Spleen (tissue), 11 donors: ENCODE measurements at regions not wholly inside any gene's neighbourhood (a gene's known extent, or its start where the extent isn't known, plus 50 kb on each side); places are given as distances from the start of the nearest gene placed in this dataset.

Experiments
- DNase-seq: peaks from one replicate; pipeline ENCODE4 v3.0.0-alpha.2; 2020
- H3K27ac ChIP-seq, 8 donors: fragments of 200-600 bp; sonication (generic) in 7 of 8; 1 replicate in 4 of 8; 2 replicates in 4 of 8; pipeline versions ENCODE4 v1.5.0 to v1.8.0; 2016 to 2021; ENCODE audit warnings: inconsistent platforms in 4 of 8, mild to moderate bottlenecking in 4 of 8, moderate library complexity in 1 of 8
- H3K27me3 ChIP-seq, 7 donors: fragments of 200-600 bp; sonication (generic) in 6 of 7; replicated peaks in 1 of 7; 1 replicate in 4 of 7; 2 replicates in 3 of 7; pipeline versions ENCODE4 v1.5.0 to v1.8.0; 2016 to 2021; ENCODE audit warnings: inconsistent platforms in 3 of 7, mild to moderate bottlenecking in 1 of 7
- H3K36me3 ChIP-seq, 6 donors: fragments of 200-600 bp; sonication (generic) in 5 of 6; 1 replicate in 4 of 6; 2 replicates in 2 of 6; pipeline versions ENCODE4 v1.5.0 to v1.8.0; 2016 to 2021; ENCODE audit warnings: inconsistent platforms in 2 of 6
- H3K4me1 ChIP-seq, 6 donors: fragments of 200-600 bp; sonication (generic) in 5 of 6; 1 replicate in 3 of 6; 2 replicates in 3 of 6; pipeline versions ENCODE4 v1.5.0 to v1.8.0; 2016 to 2021; ENCODE audit warnings: inconsistent platforms in 3 of 6
- H3K4me3 ChIP-seq, 8 donors: fragments of 200-600 bp; sonication (generic) in 7 of 8; 1 replicate in 4 of 8; 2 replicates in 4 of 8; pipeline versions ENCODE4 v1.5.0 to v1.8.0; 2016 to 2021; ENCODE audit warnings: inconsistent platforms in 4 of 8, mild to moderate bottlenecking in 4 of 8, moderate library complexity in 2 of 8
- H3K9me3 ChIP-seq, 8 donors: fragments of 200-600 bp; sonication (generic) in 7 of 8; 1 replicate in 4 of 8; 2 replicates in 4 of 8; pipeline versions ENCODE4 v1.5.0 to v1.8.0; 2016 to 2021; ENCODE audit warnings: inconsistent platforms in 4 of 8
- CTCF ChIP-seq, 11 experiments: fragments of 200-600 bp in 7 of 11; fragments of 450-650 bp in 4 of 11; sonication (generic) in 4 of 11; IDR thresholded peaks in 8 of 11; conservative IDR thresholded peaks in 3 of 11; 1 replicate in 7 of 11; 2 replicates in 4 of 11; pipeline versions ENCODE4 v1.4.0 to v1.8.0; 2016 to 2021; ENCODE audit warnings: antibody characterized with exemption in 11 of 11, inconsistent platforms in 4 of 11, mild to moderate bottlenecking in 1 of 11
- POLR2A ChIP-seq, 3 donors: fragments of 450-650 bp; IDR thresholded peaks; one replicate each; pipeline ENCODE4 v1.5.1; 2017; ENCODE audit warnings: antibody characterized with exemption in 3 of 3, mild to moderate bottlenecking in 1 of 3
- POLR2AphosphoS5 ChIP-seq, 3 donors: sonication (generic); formaldehyde crosslinking; IDR thresholded peaks; one replicate each; pipeline ENCODE4 v1.5.1; 2017; ENCODE audit warnings: antibody characterized with exemption in 3 of 3
- WGBS, 5 donors: extraction: QIAGEN DNeasy Blood & Tissue Kit in 3 of 5; methylation state at CpG; one replicate each; pipeline versions ENCODE4 v1.1.5 to v1.1.7; 2013 to 2018; 5-methylcytosine and 5-hydroxymethylcytosine counted together
- intact Hi-C: fragments of 100-400 bp; cut with DNase I; formaldehyde crosslinking; loops from one replicate; pipeline ENCODE4 v1.15.0; 2023; ENCODE audit warnings: low total_unique reads
- donor health status: healthy with polysubstance abuse.
- donor health status: DM: no; HTN: no; CAD: no; lungs with moderate emphysema.
- donor health status: DM: no; HTN: no; CAD: no.
- donor health status: Bipolar disorder and iron deficiency.
- donor health status: healthy.
- donor health status: DM: no; HTN: no; CAD: no.
- donor health status: DM: yes; HTN: yes; CAD: no.

- no peak for DNase-seq
- TF ChIP-seq CTCF (IDR thresholded peaks at IDR 0.05 in 8 of 11, conservative IDR thresholded peaks at IDR 0.05 in 3 of 11) (no peak), POLR2A (IDR thresholded peaks at IDR 0.05) (no peak), POLR2AphosphoS5 (IDR thresholded peaks at IDR 0.05) (no peak)
- 22 to 39% (median 31%) methylated on average over 5 of the region's 5 CpGs for WGBS, 5 donors
- H3K9me3 ChIP-seq, result peaks cover 0 to 14% (median 5%) of the 10 kb centered on the region in 8 donors
- intact Hi-C loops, result no loop called here
- no peak overlapping the region for H3K27ac ChIP-seq
- no peak overlapping the region for H3K4me3 ChIP-seq
- H3K36me3 ChIP-seq, result no peaks in the 10 kb centered on the region
- H3K4me1 ChIP-seq, result no peaks in the 10 kb centered on the region
- H3K27me3 ChIP-seq, result peaks cover 0 to 33% (median 4%) of the 10 kb centered on the region in 7 donors
Observed at GRCh38 chr6:20279608-20280287, 67.5 kb upstream of the MBOAT1 start.

GRCh38 chr6:20280288-20280621 lies 68.0 kb upstream of the MBOAT1 start:
- Histone ChIP-seq H3K27me3 (peaks cover 0 to 33% (median 4%) of the 10 kb centered on the region in 7 donors), H3K9me3 (peaks cover 0 to 14% (median 5%) of the 10 kb centered on the region in 8 donors), H3K4me3 (no peak overlapping the region), H3K36me3 (no peaks in the 10 kb centered on the region), H3K4me1 (no peaks in the 10 kb centered on the region), H3K27ac (no peak overlapping the region)
- TF ChIP-seq POLR2AphosphoS5 (IDR thresholded peaks at IDR 0.05) (no peak), POLR2A (IDR thresholded peaks at IDR 0.05) (no peak), CTCF (IDR thresholded peaks at IDR 0.05 in 8 of 11, conservative IDR thresholded peaks at IDR 0.05 in 3 of 11) (no peak)
- WGBS, 5 donors, result 71 to 83% (median 78%) methylated on average over 3 of the region's 3 CpGs
- intact Hi-C loops, result no loop called here
- DNase-seq, result no peak

GRCh38 chr6:20284672-20285071 lies 72.4 kb upstream of the MBOAT1 start:
- WGBS, 5 donors, result 74 to 100% (median 91%) methylated on average over 1 of the region's 1 CpG
- Histone ChIP-seq H3K4me1 (no peaks in the 10 kb centered on the region), H3K4me3 (no peak overlapping the region), H3K27ac (no peak overlapping the region), H3K36me3 (no peaks in the 10 kb centered on the region), H3K9me3 (peaks cover 0 to 14% (median 3%) of the 10 kb centered on the region in 8 donors), H3K27me3 (peaks cover 0 to 5% (median 0%) of the 10 kb centered on the region in 7 donors)
- TF ChIP-seq CTCF (IDR thresholded peaks at IDR 0.05 in 8 of 11, conservative IDR thresholded peaks at IDR 0.05 in 3 of 11) (no peak), POLR2AphosphoS5 (IDR thresholded peaks at IDR 0.05) (no peak), POLR2A (IDR thresholded peaks at IDR 0.05) (no peak)
- no peak for DNase-seq
- intact Hi-C loops, result no loop called here

- TF ChIP-seq CTCF (IDR thresholded peaks at IDR 0.05 in 8 of 11, conservative IDR thresholded peaks at IDR 0.05 in 3 of 11), result no peak
- TF ChIP-seq POLR2AphosphoS5 (IDR thresholded peaks at IDR 0.05), result no peak
- TF ChIP-seq POLR2A (IDR thresholded peaks at IDR 0.05), result no peak
Observed at GRCh38 chr6:20286968-20287565, 74.8 kb upstream of the MBOAT1 start.

More at GRCh38 chr6:20286968-20287565, 74.8 kb upstream of the MBOAT1 start:
- Histone ChIP-seq H3K9me3 (peaks cover 0 to 14% (median 3%) of the 10 kb centered on the region in 8 donors), H3K4me1 (peaks cover 0 to 10% (median 8%) of the 10 kb centered on the region in 6 donors), H3K27me3 (no peaks in the 10 kb centered on the region), H3K4me3 (no peak overlapping the region), H3K36me3 (no peaks in the 10 kb centered on the region), H3K27ac (no peak overlapping the region)
- no peak for DNase-seq
- 38 to 81% (median 80%) methylated on average over 1 of the region's 1 CpG for whole genome bisulfite sequencing, 5 donors
- intact Hi-C loops, result no loop called here
